ENCODE measurements at regions not wholly inside any gene's neighbourhood (a gene's known extent, or its start where the extent isn't known, plus 50 kb on each side); places are given as distances from the start of the nearest gene placed in this dataset.

DNA sequence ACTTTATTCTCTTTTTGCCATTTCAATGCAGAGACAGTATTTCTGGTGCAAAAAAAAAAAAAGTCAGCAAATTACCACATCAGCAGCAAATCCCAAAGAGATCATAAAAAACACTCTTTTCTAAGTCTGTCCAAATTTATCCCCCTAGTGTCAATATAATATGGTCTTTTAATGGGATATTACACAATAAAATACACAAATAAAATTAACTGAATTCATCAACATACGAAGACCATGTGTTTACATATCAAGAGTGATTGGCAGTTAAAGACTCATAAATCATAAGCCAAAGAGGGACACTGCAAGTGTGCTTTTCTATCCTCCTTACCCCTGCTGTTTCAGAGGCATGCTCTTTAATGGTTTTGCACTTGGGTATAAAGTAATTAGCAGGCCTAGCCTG lies 340.2 kb upstream of the DKK2 start:
- Histone ChIP-seq H3K79me2 (ENCODE audit: control insufficient read depth, insufficient read depth, low read length) (no peaks in the 10 kb centered on the region), H3K36me3 (ENCODE audit: control insufficient read depth in 2 of 2, insufficient read depth in 2 of 2, low read length in 1 of 2) (no peaks in the 10 kb centered on the region), H3K9ac (ENCODE audit: control insufficient read depth, insufficient read depth, low read length) (no peak overlapping the region), H3K9me3 (replicated peaks; ENCODE audit: control insufficient read depth, insufficient read depth, low read length) (no peaks in the 10 kb centered on the region), H3K4me1 (ENCODE audit: control insufficient read depth, insufficient read depth, low read length) (no peaks in the 10 kb centered on the region), H4K20me1 (ENCODE audit: control insufficient read depth, insufficient read depth) (no peaks in the 10 kb centered on the region), H3K4me3 (no peak overlapping the region), H3K4me2 (ENCODE audit: control insufficient read depth, insufficient read depth) (no peak overlapping the region), H3K27ac (ENCODE audit: control insufficient read depth, insufficient read depth) (no peak overlapping the region), H2AFZ (ENCODE audit: control insufficient read depth, low read depth, low read length) (no peak overlapping the region), H3K27me3 (replicated peaks in 1 of 2; ENCODE audit: control insufficient read depth in 2 of 2, insufficient read depth in 2 of 2, low read length in 1 of 2) (no peaks in the 10 kb centered on the region)
- WGBS (ENCODE audit: insufficient coverage, insufficient replicate concordance, low lambda C conversion rate, missing lambda C conversion rate), result 0% methylated on average over 1 of the region's 1 CpG
- ChIA-PET RAD21 (ENCODE audit: unreplicated experiment) (no interaction called here), CTCF (no interaction called here), SMC1A (ENCODE audit: uncharacterized antibody, unreplicated experiment) (no interaction called here), POLR2A (no interaction called here)
- ATAC-seq, result no peak
- no peak for FAIRE-seq
- in situ Hi-C loops (cut with MboI) (no loop called here), intact Hi-C loops (cut with micrococcal nuclease; ENCODE audit: unreplicated experiment) (no loop called here)
- DNase-seq (ENCODE audit: low read depth, low spot score), result no peak
- BruUV-seq (replicated peaks), result no TSS peak
- TF ChIP-seq, protein P1, sequence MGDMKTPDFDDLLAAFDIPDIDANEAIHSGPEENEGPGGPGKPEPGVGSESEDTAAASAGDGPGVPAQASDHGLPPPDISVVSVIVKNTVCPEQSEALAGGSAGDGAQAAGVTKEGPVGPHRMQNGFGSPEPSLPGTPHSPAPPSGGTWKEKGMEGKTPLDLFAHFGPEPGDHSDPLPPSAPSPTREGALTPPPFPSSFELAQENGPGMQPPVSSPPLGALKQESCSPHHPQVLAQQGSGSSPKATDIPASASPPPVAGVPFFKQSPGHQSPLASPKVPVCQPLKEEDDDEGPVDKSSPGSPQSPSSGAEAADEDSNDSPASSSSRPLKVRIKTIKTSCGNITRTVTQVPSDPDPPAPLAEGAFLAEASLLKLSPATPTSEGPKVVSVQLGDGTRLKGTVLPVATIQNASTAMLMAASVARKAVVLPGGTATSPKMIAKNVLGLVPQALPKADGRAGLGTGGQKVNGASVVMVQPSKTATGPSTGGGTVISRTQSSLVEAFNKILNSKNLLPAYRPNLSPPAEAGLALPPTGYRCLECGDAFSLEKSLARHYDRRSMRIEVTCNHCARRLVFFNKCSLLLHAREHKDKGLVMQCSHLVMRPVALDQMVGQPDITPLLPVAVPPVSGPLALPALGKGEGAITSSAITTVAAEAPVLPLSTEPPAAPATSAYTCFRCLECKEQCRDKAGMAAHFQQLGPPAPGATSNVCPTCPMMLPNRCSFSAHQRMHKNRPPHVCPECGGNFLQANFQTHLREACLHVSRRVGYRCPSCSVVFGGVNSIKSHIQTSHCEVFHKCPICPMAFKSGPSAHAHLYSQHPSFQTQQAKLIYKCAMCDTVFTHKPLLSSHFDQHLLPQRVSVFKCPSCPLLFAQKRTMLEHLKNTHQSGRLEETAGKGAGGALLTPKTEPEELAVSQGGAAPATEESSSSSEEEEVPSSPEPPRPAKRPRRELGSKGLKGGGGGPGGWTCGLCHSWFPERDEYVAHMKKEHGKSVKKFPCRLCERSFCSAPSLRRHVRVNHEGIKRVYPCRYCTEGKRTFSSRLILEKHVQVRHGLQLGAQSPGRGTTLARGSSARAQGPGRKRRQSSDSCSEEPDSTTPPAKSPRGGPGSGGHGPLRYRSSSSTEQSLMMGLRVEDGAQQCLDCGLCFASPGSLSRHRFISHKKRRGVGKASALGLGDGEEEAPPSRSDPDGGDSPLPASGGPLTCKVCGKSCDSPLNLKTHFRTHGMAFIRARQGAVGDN (IDR thresholded peaks at IDR 0.05), result no peak
- TF ChIP-seq ESRRA (IDR thresholded peaks at IDR 0.05; ENCODE audit: low read length), result no peak
- no peak for TF ChIP-seq SMC3 (IDR thresholded peaks at IDR 0.05; ENCODE audit: borderline replicate concordance, low read length)
- TF ChIP-seq, protein P2, sequence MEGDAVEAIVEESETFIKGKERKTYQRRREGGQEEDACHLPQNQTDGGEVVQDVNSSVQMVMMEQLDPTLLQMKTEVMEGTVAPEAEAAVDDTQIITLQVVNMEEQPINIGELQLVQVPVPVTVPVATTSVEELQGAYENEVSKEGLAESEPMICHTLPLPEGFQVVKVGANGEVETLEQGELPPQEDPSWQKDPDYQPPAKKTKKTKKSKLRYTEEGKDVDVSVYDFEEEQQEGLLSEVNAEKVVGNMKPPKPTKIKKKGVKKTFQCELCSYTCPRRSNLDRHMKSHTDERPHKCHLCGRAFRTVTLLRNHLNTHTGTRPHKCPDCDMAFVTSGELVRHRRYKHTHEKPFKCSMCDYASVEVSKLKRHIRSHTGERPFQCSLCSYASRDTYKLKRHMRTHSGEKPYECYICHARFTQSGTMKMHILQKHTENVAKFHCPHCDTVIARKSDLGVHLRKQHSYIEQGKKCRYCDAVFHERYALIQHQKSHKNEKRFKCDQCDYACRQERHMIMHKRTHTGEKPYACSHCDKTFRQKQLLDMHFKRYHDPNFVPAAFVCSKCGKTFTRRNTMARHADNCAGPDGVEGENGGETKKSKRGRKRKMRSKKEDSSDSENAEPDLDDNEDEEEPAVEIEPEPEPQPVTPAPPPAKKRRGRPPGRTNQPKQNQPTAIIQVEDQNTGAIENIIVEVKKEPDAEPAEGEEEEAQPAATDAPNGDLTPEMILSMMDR (IDR thresholded peaks at IDR 0.05 in 2 of 3, conservative IDR thresholded peaks at IDR 0.05 in 1 of 3; ENCODE audit: control insufficient read depth in 2 of 3, extremely low read depth in 1 of 3, insufficient read depth in 1 of 3, low read depth in 3 of 3, low read length in 3 of 3), result no peak
- TF ChIP-seq TAF1 (IDR thresholded peaks at IDR 0.05; ENCODE audit: borderline replicate concordance, low read depth, low read length), result no peak
- TF ChIP-seq BHLHE40 (IDR thresholded peaks at IDR 0.05; ENCODE audit: borderline replicate concordance in 1 of 2, low read depth in 2 of 2, low read length in 1 of 2), result no peak
- TF ChIP-seq ASH2L (IDR thresholded peaks at IDR 0.05; ENCODE audit: borderline replicate concordance, low read depth), result no peak
- no peak for TF ChIP-seq SPI1 (IDR thresholded peaks at IDR 0.05; ENCODE audit: borderline replicate concordance, insufficient read depth, low read depth, low read length)
- TF ChIP-seq NRF1 (conservative IDR thresholded peaks at IDR 0.05; ENCODE audit: low read depth, low read length), result no peak
- TF ChIP-seq SIX5 (IDR thresholded peaks at IDR 0.05; ENCODE audit: low read depth, low read length, severe bottlenecking), result no peak
- TF ChIP-seq, protein P3, sequence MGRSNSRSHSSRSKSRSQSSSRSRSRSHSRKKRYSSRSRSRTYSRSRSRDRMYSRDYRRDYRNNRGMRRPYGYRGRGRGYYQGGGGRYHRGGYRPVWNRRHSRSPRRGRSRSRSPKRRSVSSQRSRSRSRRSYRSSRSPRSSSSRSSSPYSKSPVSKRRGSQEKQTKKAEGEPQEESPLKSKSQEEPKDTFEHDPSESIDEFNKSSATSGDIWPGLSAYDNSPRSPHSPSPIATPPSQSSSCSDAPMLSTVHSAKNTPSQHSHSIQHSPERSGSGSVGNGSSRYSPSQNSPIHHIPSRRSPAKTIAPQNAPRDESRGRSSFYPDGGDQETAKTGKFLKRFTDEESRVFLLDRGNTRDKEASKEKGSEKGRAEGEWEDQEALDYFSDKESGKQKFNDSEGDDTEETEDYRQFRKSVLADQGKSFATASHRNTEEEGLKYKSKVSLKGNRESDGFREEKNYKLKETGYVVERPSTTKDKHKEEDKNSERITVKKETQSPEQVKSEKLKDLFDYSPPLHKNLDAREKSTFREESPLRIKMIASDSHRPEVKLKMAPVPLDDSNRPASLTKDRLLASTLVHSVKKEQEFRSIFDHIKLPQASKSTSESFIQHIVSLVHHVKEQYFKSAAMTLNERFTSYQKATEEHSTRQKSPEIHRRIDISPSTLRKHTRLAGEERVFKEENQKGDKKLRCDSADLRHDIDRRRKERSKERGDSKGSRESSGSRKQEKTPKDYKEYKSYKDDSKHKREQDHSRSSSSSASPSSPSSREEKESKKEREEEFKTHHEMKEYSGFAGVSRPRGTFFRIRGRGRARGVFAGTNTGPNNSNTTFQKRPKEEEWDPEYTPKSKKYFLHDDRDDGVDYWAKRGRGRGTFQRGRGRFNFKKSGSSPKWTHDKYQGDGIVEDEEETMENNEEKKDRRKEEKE (IDR thresholded peaks at IDR 0.05), result no peak
- no peak for TF ChIP-seq NR2F1 (conservative IDR thresholded peaks at IDR 0.05)
- TF ChIP-seq RCOR1 (conservative IDR thresholded peaks at IDR 0.05; ENCODE audit: low read depth, low read length), result no peak
- TF ChIP-seq RFX5 (IDR thresholded peaks at IDR 0.05; ENCODE audit: low read depth, low read length), result no peak
- TF ChIP-seq, protein P4, sequence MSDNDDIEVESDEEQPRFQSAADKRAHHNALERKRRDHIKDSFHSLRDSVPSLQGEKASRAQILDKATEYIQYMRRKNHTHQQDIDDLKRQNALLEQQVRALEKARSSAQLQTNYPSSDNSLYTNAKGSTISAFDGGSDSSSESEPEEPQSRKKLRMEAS (IDR thresholded peaks at IDR 0.05; ENCODE audit: low read depth, low read length), result no peak
